ENCODE measurements at regions not wholly inside any gene's neighbourhood (a gene's known extent, or its start where the extent isn't known, plus 50 kb on each side); places are given as distances from the start of the nearest gene placed in this dataset.
A peak's percentile ranks its signal among the peaks of the same experiment; 100 is the strongest.

GRCh38 chr13:107252428-107252827 is 684.5 kb upstream of the ARGLU1 start:
- no peak for DNase-seq (ENCODE audit: low spot score)

- DNase-seq (ENCODE audit: low spot score) = no peak
Measured at GRCh38 chr13:107252021-107252420, 684.1 kb upstream of the ARGLU1 start.

- no peak for DNase-seq (ENCODE audit: low spot score)
Measured at GRCh38 chr13:107251341-107251740, 683.4 kb upstream of the ARGLU1 start.

GRCh38 chr13:107250628-107251027 is 682.7 kb upstream of the ARGLU1 start:
- no peak for DNase-seq (ENCODE audit: low spot score)

GRCh38 chr13:107244241-107244640 is 676.3 kb upstream of the ARGLU1 start:
- no peak for DNase-seq (ENCODE audit: low spot score)

- DNase-seq (ENCODE audit: low spot score) = no peak
Measured at GRCh38 chr13:107242138-107242537, 674.2 kb upstream of the ARGLU1 start.

GRCh38 chr13:107241381-107241780 is 673.4 kb upstream of the ARGLU1 start:
- no peak for DNase-seq (ENCODE audit: low spot score)

GRCh38 chr13:107239213-107239612 is 671.3 kb upstream of the ARGLU1 start:
- no peak for DNase-seq (ENCODE audit: low spot score)

- no peak for DNase-seq (ENCODE audit: low spot score)
Measured at GRCh38 chr13:107238262-107238981, 670.5 kb upstream of the ARGLU1 start.

GRCh38 chr13:107234319-107235073 is 666.6 kb upstream of the ARGLU1 start:
- DNase-seq (ENCODE audit: low spot score) = no peak

GRCh38 chr13:107233541-107233940 is 665.6 kb upstream of the ARGLU1 start:
- DNase-seq (ENCODE audit: low spot score) = peak; percentile 52

- no peak for DNase-seq (ENCODE audit: low spot score)
Measured at GRCh38 chr13:107231944-107232343, 664.0 kb upstream of the ARGLU1 start.

GRCh38 chr13:107223867-107224266 is 655.9 kb upstream of the ARGLU1 start:
- DNase-seq (ENCODE audit: low spot score) = no peak

- no peak for DNase-seq (ENCODE audit: low spot score)
Measured at GRCh38 chr13:107222597-107222996, 654.7 kb upstream of the ARGLU1 start.

GRCh38 chr13:107220245-107220644 is 652.3 kb upstream of the ARGLU1 start:
- DNase-seq (ENCODE audit: low spot score) = no peak

- DNase-seq (ENCODE audit: low spot score) = no peak
Measured at GRCh38 chr13:107217251-107217650, 649.3 kb upstream of the ARGLU1 start.

GRCh38 chr13:107216046-107216755 is 648.3 kb upstream of the ARGLU1 start:
- DNase-seq (ENCODE audit: low spot score) = no peak

GRCh38 chr13:107211073-107211472 is 643.1 kb upstream of the ARGLU1 start:
- peak; percentile 94 for DNase-seq (ENCODE audit: low spot score)

- no peak for DNase-seq (ENCODE audit: low spot score)
Measured at GRCh38 chr13:107210723-107211030, 642.7 kb upstream of the ARGLU1 start.

- no peak for DNase-seq (ENCODE audit: low spot score)
Measured at GRCh38 chr13:107209824-107210722, 642.1 kb upstream of the ARGLU1 start.

GRCh38 chr13:107208889-107209288 is 641.0 kb upstream of the ARGLU1 start:
- DNase-seq (ENCODE audit: low spot score) = no peak

Measured in Ammon's horn (tissue), 1 donor.